MCF 10A (cell line): ENCODE measurements at regions not wholly inside any gene's neighbourhood (a gene's known extent, or its start where the extent isn't known, plus 50 kb on each side); places are given as distances from the start of the nearest gene placed in this dataset.
A peak's percentile ranks its signal among the peaks of the same experiment; 100 is the strongest.

ENCODE experiments used
- BruUV-seq: library from RNA; stranded (reverse); fragments of 400-500 nt; replicated peaks from 2 replicates; lab custom pipeline; 2021; lab: Mats Ljungman, UMichigan
- CTCF ChIA-PET: fragments of 300-600 bp; sonication (Branson Sonifier 250); formaldehyde crosslinking; extraction: SDS; loops from one replicate; lab custom pipeline; 2021; ENCODE audit warnings: antibody characterized with exemption, inconsistent platforms; lab: Yijun Ruan, JAX
- POLR2A ChIA-PET: fragments of 300-600, 350-650 bp; sonication (Branson Sonifier 250); formaldehyde crosslinking; extraction: SDS; loops from one replicate; lab custom pipeline; 2020; ENCODE audit warnings: antibody characterized with exemption, inconsistent platforms; lab: Yijun Ruan, JAX
- DNase-seq: peaks from one replicate; pipeline ENCODE4 v3.0.0-alpha.2; 2018; ENCODE audit not compliant: unreplicated experiment
- H3K27ac Mint-ChIP-seq: one replicate; pipeline ENCODE4 v1.8.0; 2022; ENCODE audit warnings: mild to moderate bottlenecking, low read depth, mixed read lengths; ENCODE audit not compliant: unreplicated experiment
- H3K27me3 Mint-ChIP-seq: one replicate; pipeline ENCODE4 v1.8.0; 2022; ENCODE audit warnings: mixed read lengths; ENCODE audit not compliant: insufficient read depth, unreplicated experiment
- H3K36me3 Mint-ChIP-seq: one replicate; pipeline ENCODE4 v1.8.0; 2022; ENCODE audit warnings: mild to moderate bottlenecking, moderate library complexity, mixed read lengths; ENCODE audit not compliant: insufficient read depth, unreplicated experiment
- H3K4me1 Mint-ChIP-seq: one replicate; pipeline ENCODE4 v1.8.0; 2022; ENCODE audit warnings: mixed read lengths; ENCODE audit not compliant: insufficient read depth, unreplicated experiment
- H3K4me3 Mint-ChIP-seq: one replicate; pipeline ENCODE4 v1.8.0; 2022; ENCODE audit warnings: mild to moderate bottlenecking, moderate library complexity, mixed read lengths; ENCODE audit not compliant: unreplicated experiment
- H3K9me3 Mint-ChIP-seq: one replicate; pipeline ENCODE4 v1.8.0; 2022; ENCODE audit warnings: mixed read lengths; ENCODE audit not compliant: unreplicated experiment
- CTCF ChIP-seq: fragments of 200-600 bp; IDR thresholded peaks from one replicate; pipeline ENCODE4 v1.8.0; 2022; ENCODE audit warnings: antibody characterized with exemption, mild to moderate bottlenecking; ENCODE audit not compliant: unreplicated experiment
- intact Hi-C: fragments of 100-400 bp; cut with micrococcal nuclease; formaldehyde crosslinking; loops from 2 replicates; pipeline ENCODE4 v1.14.1; 2022

GRCh38 chr2:150167711-150168110 lies 319.8 kb downstream of the RND3 start:
- DNase-seq, result peak; percentile 55
- TF ChIP-seq CTCF, result no peak
- no peaks in the 10 kb centered on the region for H3K27me3 Mint-ChIP-seq
- no peaks in the 10 kb centered on the region for H3K9me3 Mint-ChIP-seq
- H3K27ac Mint-ChIP-seq, result no peak overlapping the region
- CTCF ChIA-PET, result interaction anchor here (0.5 to 1.7 kb wide), 2 partner anchors 27 to 32 kb away, joined by 3 to 5 read pairs; no protein-coding TSS in a partner anchor
- POLR2A ChIA-PET, result interaction anchor here (0.6 to 1.7 kb wide), 3 partner anchors 8 to 173 kb away, joined by 4 to 7 read pairs (median 5); no protein-coding TSS in a partner anchor
- H3K4me3 Mint-ChIP-seq, result no peak overlapping the region
- no peaks in the 10 kb centered on the region for H3K36me3 Mint-ChIP-seq
- intact Hi-C loops, result no loop called here
- no TSS peak for BruUV-seq
- H3K4me1 Mint-ChIP-seq, result peaks cover 28% of the 10 kb centered on the region

- Mint-ChIP-seq H3K4me1 (peaks cover 28% of the 10 kb centered on the region), H3K9me3 (no peaks in the 10 kb centered on the region), H3K36me3 (no peaks in the 10 kb centered on the region), H3K27me3 (no peaks in the 10 kb centered on the region), H3K27ac (peak overlapping the region; percentile 86), H3K4me3 (no peak overlapping the region)
- TF ChIP-seq CTCF, result no peak
- DNase-seq, result peak; percentile 68
- intact Hi-C loops, result no loop called here
- ChIA-PET POLR2A (interaction anchor here (0.7 kb wide), 1 partner anchor 12 kb away, joined by 3 read pairs; no protein-coding TSS in a partner anchor), CTCF (no interaction called here)
- TSS peak; percentile 77 for BruUV-seq
Measured at GRCh38 chr2:150166313-150167051, 321.0 kb downstream of the RND3 start.

DNA sequence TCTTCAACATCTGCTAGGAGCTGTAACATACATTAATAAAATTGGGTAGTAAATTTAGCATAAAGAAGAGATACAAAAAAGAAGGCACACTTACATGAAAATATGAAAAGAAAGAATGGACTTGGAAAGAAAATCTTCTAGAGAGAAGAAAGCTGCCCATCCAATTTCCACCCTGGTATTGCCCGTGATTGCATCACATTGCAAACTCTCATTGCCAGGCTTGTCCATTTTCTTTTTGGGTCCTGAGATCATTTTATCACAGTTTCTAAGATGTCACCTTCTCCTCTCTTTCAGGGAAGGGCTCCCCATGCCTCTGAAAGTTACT lies 321.5 kb downstream of the RND3 start:
- POLR2A ChIA-PET, result interaction anchor here (0.7 kb wide), 1 partner anchor 11 kb away, joined by 3 read pairs; no protein-coding TSS in a partner anchor
- Mint-ChIP-seq H3K4me1 (peaks cover 28% of the 10 kb centered on the region), H3K27me3 (no peaks in the 10 kb centered on the region), H3K36me3 (no peaks in the 10 kb centered on the region), H3K4me3 (no peak overlapping the region), H3K9me3 (no peaks in the 10 kb centered on the region), H3K27ac (peak overlapping the region; percentile 86)
- BruUV-seq, result no TSS peak
- intact Hi-C loops, result no loop called here
- no peak for TF ChIP-seq CTCF
- CTCF ChIA-PET, result no interaction called here
- DNase-seq, result no peak

- no peak for DNase-seq
- ChIA-PET POLR2A (no interaction called here), CTCF (no interaction called here)
- intact Hi-C loops, result no loop called here
- H3K4me3 Mint-ChIP-seq, result no peak overlapping the region
- BruUV-seq, result TSS peak; percentile 31
- no peaks in the 10 kb centered on the region for H3K9me3 Mint-ChIP-seq
- no peak overlapping the region for H3K27ac Mint-ChIP-seq
- H3K4me1 Mint-ChIP-seq, result peaks cover 28% of the 10 kb centered on the region
- TF ChIP-seq CTCF, result no peak
- H3K27me3 Mint-ChIP-seq, result no peaks in the 10 kb centered on the region
- no peaks in the 10 kb centered on the region for H3K36me3 Mint-ChIP-seq
Measured at GRCh38 chr2:150165442-150165841, 322.0 kb downstream of the RND3 start.
